ENCODE measurements at regions not wholly inside any gene's neighbourhood (a gene's known extent, or its start where the extent isn't known, plus 50 kb on each side); places are given as distances from the start of the nearest gene placed in this dataset.

DNA sequence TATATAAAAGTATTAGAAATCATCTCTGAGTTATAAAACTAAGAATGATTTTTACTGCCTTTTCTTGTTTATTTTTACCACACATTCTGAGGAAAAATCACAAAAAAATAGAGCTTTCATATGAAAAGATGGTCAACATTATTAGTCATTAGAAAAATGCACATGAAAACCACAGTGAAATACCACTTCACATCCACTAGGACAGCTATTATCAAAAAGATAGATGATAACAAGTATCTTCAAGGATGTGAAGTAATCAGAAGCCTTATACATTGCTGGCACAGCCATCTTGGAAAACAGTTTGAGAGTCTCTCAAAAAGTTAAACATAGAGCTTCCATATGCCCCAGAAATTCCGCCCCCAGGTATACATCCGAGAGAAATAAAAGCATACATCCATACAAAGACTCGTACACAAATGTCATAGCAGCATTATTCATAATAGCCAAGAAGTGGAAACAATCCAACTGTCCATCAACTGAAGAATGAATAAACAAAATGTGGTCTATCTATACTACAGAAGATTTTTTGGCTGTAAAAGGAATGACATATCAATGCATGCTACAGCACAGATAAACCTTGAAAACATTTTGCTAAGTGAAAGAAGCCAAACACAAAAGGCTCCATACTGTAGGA is 523.9 kb downstream of the FUT8 start:
- TF ChIP-seq, protein P1, sequence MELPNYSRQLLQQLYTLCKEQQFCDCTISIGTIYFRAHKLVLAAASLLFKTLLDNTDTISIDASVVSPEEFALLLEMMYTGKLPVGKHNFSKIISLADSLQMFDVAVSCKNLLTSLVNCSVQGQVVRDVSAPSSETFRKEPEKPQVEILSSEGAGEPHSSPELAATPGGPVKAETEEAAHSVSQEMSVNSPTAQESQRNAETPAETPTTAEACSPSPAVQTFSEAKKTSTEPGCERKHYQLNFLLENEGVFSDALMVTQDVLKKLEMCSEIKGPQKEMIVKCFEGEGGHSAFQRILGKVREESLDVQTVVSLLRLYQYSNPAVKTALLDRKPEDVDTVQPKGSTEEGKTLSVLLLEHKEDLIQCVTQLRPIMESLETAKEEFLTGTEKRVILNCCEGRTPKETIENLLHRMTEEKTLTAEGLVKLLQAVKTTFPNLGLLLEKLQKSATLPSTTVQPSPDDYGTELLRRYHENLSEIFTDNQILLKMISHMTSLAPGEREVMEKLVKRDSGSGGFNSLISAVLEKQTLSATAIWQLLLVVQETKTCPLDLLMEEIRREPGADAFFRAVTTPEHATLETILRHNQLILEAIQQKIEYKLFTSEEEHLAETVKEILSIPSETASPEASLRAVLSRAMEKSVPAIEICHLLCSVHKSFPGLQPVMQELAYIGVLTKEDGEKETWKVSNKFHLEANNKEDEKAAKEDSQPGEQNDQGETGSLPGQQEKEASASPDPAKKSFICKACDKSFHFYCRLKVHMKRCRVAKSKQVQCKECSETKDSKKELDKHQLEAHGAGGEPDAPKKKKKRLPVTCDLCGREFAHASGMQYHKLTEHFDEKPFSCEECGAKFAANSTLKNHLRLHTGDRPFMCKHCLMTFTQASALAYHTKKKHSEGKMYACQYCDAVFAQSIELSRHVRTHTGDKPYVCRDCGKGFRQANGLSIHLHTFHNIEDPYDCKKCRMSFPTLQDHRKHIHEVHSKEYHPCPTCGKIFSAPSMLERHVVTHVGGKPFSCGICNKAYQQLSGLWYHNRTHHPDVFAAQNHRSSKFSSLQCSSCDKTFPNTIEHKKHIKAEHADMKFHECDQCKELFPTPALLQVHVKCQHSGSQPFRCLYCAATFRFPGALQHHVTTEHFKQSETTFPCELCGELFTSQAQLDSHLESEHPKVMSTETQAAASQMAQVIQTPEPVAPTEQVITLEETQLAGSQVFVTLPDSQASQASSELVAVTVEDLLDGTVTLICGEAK (IDR thresholded peaks at IDR 0.05; ENCODE audit: borderline replicate concordance): no peak
- TF ChIP-seq TCF7 (IDR thresholded peaks at IDR 0.05; ENCODE audit: borderline replicate concordance): no peak
- TF ChIP-seq, protein P2, sequence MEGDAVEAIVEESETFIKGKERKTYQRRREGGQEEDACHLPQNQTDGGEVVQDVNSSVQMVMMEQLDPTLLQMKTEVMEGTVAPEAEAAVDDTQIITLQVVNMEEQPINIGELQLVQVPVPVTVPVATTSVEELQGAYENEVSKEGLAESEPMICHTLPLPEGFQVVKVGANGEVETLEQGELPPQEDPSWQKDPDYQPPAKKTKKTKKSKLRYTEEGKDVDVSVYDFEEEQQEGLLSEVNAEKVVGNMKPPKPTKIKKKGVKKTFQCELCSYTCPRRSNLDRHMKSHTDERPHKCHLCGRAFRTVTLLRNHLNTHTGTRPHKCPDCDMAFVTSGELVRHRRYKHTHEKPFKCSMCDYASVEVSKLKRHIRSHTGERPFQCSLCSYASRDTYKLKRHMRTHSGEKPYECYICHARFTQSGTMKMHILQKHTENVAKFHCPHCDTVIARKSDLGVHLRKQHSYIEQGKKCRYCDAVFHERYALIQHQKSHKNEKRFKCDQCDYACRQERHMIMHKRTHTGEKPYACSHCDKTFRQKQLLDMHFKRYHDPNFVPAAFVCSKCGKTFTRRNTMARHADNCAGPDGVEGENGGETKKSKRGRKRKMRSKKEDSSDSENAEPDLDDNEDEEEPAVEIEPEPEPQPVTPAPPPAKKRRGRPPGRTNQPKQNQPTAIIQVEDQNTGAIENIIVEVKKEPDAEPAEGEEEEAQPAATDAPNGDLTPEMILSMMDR (IDR thresholded peaks at IDR 0.05 in 2 of 3, conservative IDR thresholded peaks at IDR 0.05 in 1 of 3; ENCODE audit: control insufficient read depth in 2 of 3, extremely low read depth in 1 of 3, insufficient read depth in 1 of 3, low read depth in 3 of 3, low read length in 3 of 3): no peak
- TF ChIP-seq, protein P3, sequence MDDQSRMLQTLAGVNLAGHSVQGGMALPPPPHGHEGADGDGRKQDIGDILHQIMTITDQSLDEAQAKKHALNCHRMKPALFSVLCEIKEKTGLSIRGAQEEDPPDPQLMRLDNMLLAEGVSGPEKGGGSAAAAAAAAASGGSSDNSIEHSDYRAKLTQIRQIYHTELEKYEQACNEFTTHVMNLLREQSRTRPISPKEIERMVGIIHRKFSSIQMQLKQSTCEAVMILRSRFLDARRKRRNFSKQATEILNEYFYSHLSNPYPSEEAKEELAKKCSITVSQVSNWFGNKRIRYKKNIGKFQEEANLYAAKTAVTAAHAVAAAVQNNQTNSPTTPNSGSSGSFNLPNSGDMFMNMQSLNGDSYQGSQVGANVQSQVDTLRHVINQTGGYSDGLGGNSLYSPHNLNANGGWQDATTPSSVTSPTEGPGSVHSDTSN (IDR thresholded peaks at IDR 0.05; ENCODE audit: insufficient replicate concordance, low read depth, low read length): no peak
- TF ChIP-seq POLR2AphosphoS2 (IDR thresholded peaks at IDR 0.05; ENCODE audit: low read depth, low read length): no peak
- TF ChIP-seq, protein P4, sequence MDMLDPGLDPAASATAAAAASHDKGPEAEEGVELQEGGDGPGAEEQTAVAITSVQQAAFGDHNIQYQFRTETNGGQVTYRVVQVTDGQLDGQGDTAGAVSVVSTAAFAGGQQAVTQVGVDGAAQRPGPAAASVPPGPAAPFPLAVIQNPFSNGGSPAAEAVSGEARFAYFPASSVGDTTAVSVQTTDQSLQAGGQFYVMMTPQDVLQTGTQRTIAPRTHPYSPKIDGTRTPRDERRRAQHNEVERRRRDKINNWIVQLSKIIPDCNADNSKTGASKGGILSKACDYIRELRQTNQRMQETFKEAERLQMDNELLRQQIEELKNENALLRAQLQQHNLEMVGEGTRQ (IDR thresholded peaks at IDR 0.05; ENCODE audit: borderline replicate concordance, low read depth, low read length): no peak
- no peak for TF ChIP-seq SIN3A (IDR thresholded peaks at IDR 0.05; ENCODE audit: low read depth, low read length)
- TF ChIP-seq, protein P5, sequence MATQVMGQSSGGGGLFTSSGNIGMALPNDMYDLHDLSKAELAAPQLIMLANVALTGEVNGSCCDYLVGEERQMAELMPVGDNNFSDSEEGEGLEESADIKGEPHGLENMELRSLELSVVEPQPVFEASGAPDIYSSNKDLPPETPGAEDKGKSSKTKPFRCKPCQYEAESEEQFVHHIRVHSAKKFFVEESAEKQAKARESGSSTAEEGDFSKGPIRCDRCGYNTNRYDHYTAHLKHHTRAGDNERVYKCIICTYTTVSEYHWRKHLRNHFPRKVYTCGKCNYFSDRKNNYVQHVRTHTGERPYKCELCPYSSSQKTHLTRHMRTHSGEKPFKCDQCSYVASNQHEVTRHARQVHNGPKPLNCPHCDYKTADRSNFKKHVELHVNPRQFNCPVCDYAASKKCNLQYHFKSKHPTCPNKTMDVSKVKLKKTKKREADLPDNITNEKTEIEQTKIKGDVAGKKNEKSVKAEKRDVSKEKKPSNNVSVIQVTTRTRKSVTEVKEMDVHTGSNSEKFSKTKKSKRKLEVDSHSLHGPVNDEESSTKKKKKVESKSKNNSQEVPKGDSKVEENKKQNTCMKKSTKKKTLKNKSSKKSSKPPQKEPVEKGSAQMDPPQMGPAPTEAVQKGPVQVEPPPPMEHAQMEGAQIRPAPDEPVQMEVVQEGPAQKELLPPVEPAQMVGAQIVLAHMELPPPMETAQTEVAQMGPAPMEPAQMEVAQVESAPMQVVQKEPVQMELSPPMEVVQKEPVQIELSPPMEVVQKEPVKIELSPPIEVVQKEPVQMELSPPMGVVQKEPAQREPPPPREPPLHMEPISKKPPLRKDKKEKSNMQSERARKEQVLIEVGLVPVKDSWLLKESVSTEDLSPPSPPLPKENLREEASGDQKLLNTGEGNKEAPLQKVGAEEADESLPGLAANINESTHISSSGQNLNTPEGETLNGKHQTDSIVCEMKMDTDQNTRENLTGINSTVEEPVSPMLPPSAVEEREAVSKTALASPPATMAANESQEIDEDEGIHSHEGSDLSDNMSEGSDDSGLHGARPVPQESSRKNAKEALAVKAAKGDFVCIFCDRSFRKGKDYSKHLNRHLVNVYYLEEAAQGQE (IDR thresholded peaks at IDR 0.05; ENCODE audit: low read depth, low read length): no peak
- TF ChIP-seq SMAD1 (IDR thresholded peaks at IDR 0.05; ENCODE audit: low read depth, partially characterized antibody): no peak
- TF ChIP-seq POLR2A (IDR thresholded peaks at IDR 0.05; ENCODE audit: low read depth, low read length): no peak

All from GM12878 (cell line).